ACC112 (cell line): ENCODE measurements at regions not wholly inside any gene's neighbourhood (a gene's known extent, or its start where the extent isn't known, plus 50 kb on each side); places are given as distances from the start of the nearest gene placed in this dataset.

ENCODE experiments used
- H2AFZ ChIP-seq: fragments of 200-600 bp; sonication (generic); one replicate; pipeline ENCODE4 v1.6.0; 2017; ENCODE audit warnings: antibody characterized with exemption, low read length; ENCODE audit not compliant: unreplicated experiment
- H3K27ac ChIP-seq: fragments of 200-600 bp; sonication (generic); 2 replicates; pipeline ENCODE4 v1.5.1; 2014; ENCODE audit warnings: low read depth, mild to moderate bottlenecking, antibody characterized with exemption, low read length, moderate library complexity
- H3K27me3 ChIP-seq: fragments of 200-600 bp; sonication (generic); 2 replicates; pipeline ENCODE4 v1.6.1; 2014; ENCODE audit warnings: mild to moderate bottlenecking, antibody characterized with exemption, low read length, moderate library complexity, mixed read lengths; ENCODE audit not compliant: insufficient read depth
- H3K36me3 ChIP-seq: fragments of 200-600 bp; sonication (generic); 2 replicates; pipeline ENCODE4 v1.6.1; 2016; ENCODE audit warnings: mild to moderate bottlenecking, antibody characterized with exemption, low read length, moderate library complexity, mixed read lengths; ENCODE audit not compliant: insufficient read depth
- H3K4me1 ChIP-seq: fragments of 200-600 bp; sonication (generic); one replicate; pipeline ENCODE4 v1.6.1; 2016; ENCODE audit warnings: low read length, mixed read lengths; ENCODE audit not compliant: insufficient read depth, unreplicated experiment, control insufficient read depth
- H3K4me3 ChIP-seq: fragments of 200-600 bp; sonication (generic); 2 replicates; pipeline ENCODE4 v1.5.1; 2014; ENCODE audit warnings: mild to moderate bottlenecking, low read depth, low read length
- H3K79me2 ChIP-seq: fragments of 200-600 bp; sonication (generic); one replicate; pipeline ENCODE4 v1.6.0; 2016; ENCODE audit warnings: low read length; ENCODE audit not compliant: control insufficient read depth, unreplicated experiment, insufficient read depth

- no peaks in the 10 kb centered on the region for H3K36me3 ChIP-seq
- H3K4me3 ChIP-seq = no peak overlapping the region
- no peaks in the 10 kb centered on the region for H3K4me1 ChIP-seq
- H2AFZ ChIP-seq = no peak overlapping the region
- H3K27ac ChIP-seq = no peak overlapping the region
- no peaks in the 10 kb centered on the region for H3K27me3 ChIP-seq
- no peaks in the 10 kb centered on the region for H3K79me2 ChIP-seq
Observed at GRCh38 chr10:31187607-31188210, 131.3 kb upstream of the ZEB1 start.

GRCh38 chr10:31188792-31189406, 130.1 kb upstream of the ZEB1 start:
- Histone ChIP-seq H3K79me2 (no peaks in the 10 kb centered on the region), H3K36me3 (no peaks in the 10 kb centered on the region), H3K4me3 (no peak overlapping the region), H3K4me1 (no peaks in the 10 kb centered on the region), H3K27me3 (no peaks in the 10 kb centered on the region), H3K27ac (no peak overlapping the region), H2AFZ (no peak overlapping the region)

GRCh38 chr10:31190488-31190887, 128.5 kb upstream of the ZEB1 start:
- Histone ChIP-seq H3K4me1 (no peaks in the 10 kb centered on the region), H3K79me2 (no peaks in the 10 kb centered on the region), H3K4me3 (no peak overlapping the region), H3K27me3 (no peaks in the 10 kb centered on the region), H2AFZ (no peak overlapping the region), H3K36me3 (no peaks in the 10 kb centered on the region), H3K27ac (no peak overlapping the region)

- Histone ChIP-seq H3K79me2 (no peaks in the 10 kb centered on the region), H3K27ac (no peak overlapping the region), H3K36me3 (no peaks in the 10 kb centered on the region)
Observed at GRCh38 chr10:31192475-31192874, 126.5 kb upstream of the ZEB1 start.

GRCh38 chr10:31194986-31195385, 124.0 kb upstream of the ZEB1 start:
- H3K36me3 ChIP-seq = no peaks in the 10 kb centered on the region
- H3K4me1 ChIP-seq = peaks cover 3% of the 10 kb centered on the region
- no peak overlapping the region for H3K4me3 ChIP-seq
- H3K27me3 ChIP-seq = no peaks in the 10 kb centered on the region
- H3K27ac ChIP-seq = no peak overlapping the region
- no peaks in the 10 kb centered on the region for H3K79me2 ChIP-seq
- no peak overlapping the region for H2AFZ ChIP-seq

More at GRCh38 chr10:31192475-31192874, 126.5 kb upstream of the ZEB1 start:
- H2AFZ ChIP-seq = no peak overlapping the region
- no peaks in the 10 kb centered on the region for H3K27me3 ChIP-seq
- H3K4me3 ChIP-seq = no peak overlapping the region
- no peaks in the 10 kb centered on the region for H3K4me1 ChIP-seq

GRCh38 chr10:31197886-31198285, 121.1 kb upstream of the ZEB1 start:
- Histone ChIP-seq H3K4me3 (no peak overlapping the region), H3K36me3 (no peaks in the 10 kb centered on the region), H2AFZ (no peak overlapping the region), H3K27ac (no peak overlapping the region), H3K79me2 (no peaks in the 10 kb centered on the region), H3K27me3 (no peaks in the 10 kb centered on the region), H3K4me1 (peaks cover 3% of the 10 kb centered on the region)

GRCh38 chr10:31204090-31204489, 114.9 kb upstream of the ZEB1 start:
- no peak overlapping the region for H3K27ac ChIP-seq
- no peaks in the 10 kb centered on the region for H3K79me2 ChIP-seq

GRCh38 chr10:31207636-31208035, 111.4 kb upstream of the ZEB1 start:
- no peak overlapping the region for H2AFZ ChIP-seq
- no peaks in the 10 kb centered on the region for H3K79me2 ChIP-seq
- H3K4me3 ChIP-seq = no peak overlapping the region
- H3K4me1 ChIP-seq = no peaks in the 10 kb centered on the region
- H3K27ac ChIP-seq = no peak overlapping the region
- no peaks in the 10 kb centered on the region for H3K36me3 ChIP-seq
- H3K27me3 ChIP-seq = no peaks in the 10 kb centered on the region

More at GRCh38 chr10:31204090-31204489, 114.9 kb upstream of the ZEB1 start:
- Histone ChIP-seq H3K4me1 (no peaks in the 10 kb centered on the region), H3K4me3 (no peak overlapping the region), H3K36me3 (no peaks in the 10 kb centered on the region), H3K27me3 (no peaks in the 10 kb centered on the region), H2AFZ (no peak overlapping the region)

GRCh38 chr10:31209478-31209877, 109.5 kb upstream of the ZEB1 start:
- Histone ChIP-seq H3K36me3 (no peaks in the 10 kb centered on the region), H3K27ac (no peak overlapping the region), H3K79me2 (no peaks in the 10 kb centered on the region), H3K4me3 (no peak overlapping the region), H3K4me1 (no peaks in the 10 kb centered on the region), H2AFZ (no peak overlapping the region), H3K27me3 (no peaks in the 10 kb centered on the region)

- H3K4me1 ChIP-seq = no peaks in the 10 kb centered on the region
- no peak overlapping the region for H3K27ac ChIP-seq
- H2AFZ ChIP-seq = no peak overlapping the region
- no peak overlapping the region for H3K4me3 ChIP-seq
- no peaks in the 10 kb centered on the region for H3K79me2 ChIP-seq
- no peaks in the 10 kb centered on the region for H3K27me3 ChIP-seq
- no peaks in the 10 kb centered on the region for H3K36me3 ChIP-seq
Observed at GRCh38 chr10:31210190-31210589, 108.8 kb upstream of the ZEB1 start.

GRCh38 chr10:31213959-31214358, 105.1 kb upstream of the ZEB1 start:
- Histone ChIP-seq H3K4me3 (no peak overlapping the region), H3K4me1 (no peaks in the 10 kb centered on the region), H3K27me3 (no peaks in the 10 kb centered on the region), H3K27ac (no peak overlapping the region), H3K36me3 (no peaks in the 10 kb centered on the region), H3K79me2 (no peaks in the 10 kb centered on the region), H2AFZ (no peak overlapping the region)
